Glomerular endothelial cell (primary cell): ENCODE measurements at regions not wholly inside any gene's neighbourhood (a gene's known extent, or its start where the extent isn't known, plus 50 kb on each side); places are given as distances from the start of the nearest gene placed in this dataset.
"Not testable (repeated sequence)": the region's sequence is repeated elsewhere in the genome, so short reads cannot be mapped to it uniquely, and the experiment has no call there.

Source experiments
- DNase-seq: peaks from one replicate; pipeline ENCODE4 v3.0.0-alpha.2; 2011; ENCODE audit warnings: low read depth, low spot score; ENCODE audit errors: extremely low read depth

- no peak for DNase-seq
Observed at GRCh38 chr10:28733245-28733644, 55.9 kb downstream of the BAMBI start.

- DNase-seq, result no peak
Observed at GRCh38 chr10:28733647-28734046, 56.3 kb downstream of the BAMBI start.

GRCh38 chr10:28734938-28735759 lies 57.8 kb downstream of the BAMBI start:
- no peak for DNase-seq

GRCh38 chr10:28737096-28737495 lies 59.8 kb downstream of the BAMBI start:
- DNase-seq, result no peak

- DNase-seq, result no peak
Observed at GRCh38 chr10:28738200-28738599, 60.9 kb downstream of the BAMBI start.

- DNase-seq, result no peak
Observed at GRCh38 chr10:28743576-28743975, 66.3 kb downstream of the BAMBI start.

GRCh38 chr10:28744069-28744768 lies 66.9 kb downstream of the BAMBI start:
- DNase-seq, result no peak

GRCh38 chr10:28754930-28755718 lies 77.8 kb downstream of the BAMBI start:
- DNase-seq, result no peak

GRCh38 chr10:28761084-28761846 lies 83.9 kb downstream of the BAMBI start:
- DNase-seq, result no peak

- DNase-seq, result no peak
Observed at GRCh38 chr10:28763471-28764170, 86.3 kb downstream of the BAMBI start.

GRCh38 chr10:28765641-28766040 lies 88.3 kb downstream of the BAMBI start:
- no peak for DNase-seq

- no peak for DNase-seq
Observed at GRCh38 chr10:28768227-28768626, 90.9 kb downstream of the BAMBI start.

- DNase-seq, result no peak
Observed at GRCh38 chr10:28769091-28769604, 91.8 kb downstream of the BAMBI start.

- DNase-seq, result not testable (repeated sequence)
Observed at GRCh38 chr10:28771580-28772090, 94.3 kb downstream of the BAMBI start.

GRCh38 chr10:28774051-28774995 lies 97.0 kb downstream of the BAMBI start:
- no peak for DNase-seq

GRCh38 chr10:28775773-28776172 lies 98.5 kb downstream of the BAMBI start:
- DNase-seq, result no peak

- no peak for DNase-seq
Observed at GRCh38 chr10:28776519-28776918, 99.2 kb downstream of the BAMBI start.

- no peak for DNase-seq
Observed at GRCh38 chr10:28777911-28778310, 100.6 kb downstream of the BAMBI start.
